NB4 (cell line): ENCODE measurements at regions not wholly inside any gene's neighbourhood (a gene's known extent, or its start where the extent isn't known, plus 50 kb on each side); places are given as distances from the start of the nearest gene placed in this dataset.

ENCODE experiments used
- MYC ChIP-seq: IDR thresholded peaks from 2 replicates; pipeline ENCODE4 v1.6.1; 2011; ENCODE audit warnings: low read depth, low read length
- POLR2A ChIP-seq: IDR thresholded peaks from 2 replicates; pipeline ENCODE4 v1.6.1; 2011; ENCODE audit warnings: mild to moderate bottlenecking; ENCODE audit not compliant: insufficient read length; ENCODE audit errors: extremely low read depth
- TF ChIP-seq, protein P1 (sequence below): IDR thresholded peaks from one replicate; pipeline ENCODE4 v1.5.1; 2012; ENCODE audit warnings: low read depth, low read length
- TF ChIP-seq, protein P2 (sequence below): IDR thresholded peaks from 2 replicates; pipeline ENCODE4 v1.6.1; 2011; ENCODE audit warnings: low read depth, low read length

- TF ChIP-seq, protein P1, sequence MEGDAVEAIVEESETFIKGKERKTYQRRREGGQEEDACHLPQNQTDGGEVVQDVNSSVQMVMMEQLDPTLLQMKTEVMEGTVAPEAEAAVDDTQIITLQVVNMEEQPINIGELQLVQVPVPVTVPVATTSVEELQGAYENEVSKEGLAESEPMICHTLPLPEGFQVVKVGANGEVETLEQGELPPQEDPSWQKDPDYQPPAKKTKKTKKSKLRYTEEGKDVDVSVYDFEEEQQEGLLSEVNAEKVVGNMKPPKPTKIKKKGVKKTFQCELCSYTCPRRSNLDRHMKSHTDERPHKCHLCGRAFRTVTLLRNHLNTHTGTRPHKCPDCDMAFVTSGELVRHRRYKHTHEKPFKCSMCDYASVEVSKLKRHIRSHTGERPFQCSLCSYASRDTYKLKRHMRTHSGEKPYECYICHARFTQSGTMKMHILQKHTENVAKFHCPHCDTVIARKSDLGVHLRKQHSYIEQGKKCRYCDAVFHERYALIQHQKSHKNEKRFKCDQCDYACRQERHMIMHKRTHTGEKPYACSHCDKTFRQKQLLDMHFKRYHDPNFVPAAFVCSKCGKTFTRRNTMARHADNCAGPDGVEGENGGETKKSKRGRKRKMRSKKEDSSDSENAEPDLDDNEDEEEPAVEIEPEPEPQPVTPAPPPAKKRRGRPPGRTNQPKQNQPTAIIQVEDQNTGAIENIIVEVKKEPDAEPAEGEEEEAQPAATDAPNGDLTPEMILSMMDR: no peak
- TF ChIP-seq POLR2A (no peak), MYC (no peak)
- TF ChIP-seq, protein P2, sequence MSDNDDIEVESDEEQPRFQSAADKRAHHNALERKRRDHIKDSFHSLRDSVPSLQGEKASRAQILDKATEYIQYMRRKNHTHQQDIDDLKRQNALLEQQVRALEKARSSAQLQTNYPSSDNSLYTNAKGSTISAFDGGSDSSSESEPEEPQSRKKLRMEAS: no peak
Observed at GRCh38 chr5:129359450-129359849, 100.6 kb upstream of the ADAMTS19 start.
